HEK293 (cell line): ENCODE measurements at regions not wholly inside any gene's neighbourhood (a gene's known extent, or its start where the extent isn't known, plus 50 kb on each side); places are given as distances from the start of the nearest gene placed in this dataset.

ENCODE experiments used
- CTCF ChIP-seq: fragments of 450-650 bp; formaldehyde crosslinking; IDR thresholded peaks from 2 replicates; pipeline ENCODE4 v1.5.1; 2016; ENCODE audit warnings: missing biosample characterization, missing genetic modification characterization
- ZBTB11 ChIP-seq: fragments of 450-650 bp; formaldehyde crosslinking; conservative IDR thresholded peaks from 2 replicates; pipeline ENCODE4 v1.5.1; 2016; ENCODE audit warnings: low read depth, missing biosample characterization, missing genetic modification characterization
- ZBTB21 ChIP-seq: fragments of 450-650 bp; formaldehyde crosslinking; IDR thresholded peaks from 2 replicates; pipeline ENCODE4 v1.5.1; 2017; ENCODE audit warnings: missing biosample characterization, missing genetic modification characterization
- ZBTB7A ChIP-seq: fragments of 450-650 bp; formaldehyde crosslinking; IDR thresholded peaks from 2 replicates; pipeline ENCODE4 v1.5.1; 2016; ENCODE audit warnings: low read depth, missing biosample characterization, missing genetic modification characterization
- ZNF274 ChIP-seq, 2 experiments: fragments of 200-500 bp in 1 of 2; fragments of 450-650 bp in 1 of 2; sonication (Bioruptor generic) in 1 of 2; formaldehyde crosslinking in 1 of 2; IDR thresholded peaks; 2 replicates each; pipeline versions ENCODE4 v1.5.1 to v1.6.1; 2014 to 2016; ENCODE audit warnings: borderline replicate concordance in 1 of 2, inconsistent platforms in 1 of 2, low read length in 1 of 2, missing biosample characterization in 1 of 2, missing genetic modification characterization in 1 of 2
- ZNF37A ChIP-seq: fragments of 450-650 bp; IDR thresholded peaks from 2 replicates; pipeline ENCODE4 v1.5.1; 2018; ENCODE audit warnings: missing biosample characterization, missing genetic modification characterization
- ZNF585B ChIP-seq: fragments of 450-650 bp; formaldehyde crosslinking; IDR thresholded peaks from 2 replicates; pipeline ENCODE4 v1.5.1; 2016; ENCODE audit warnings: missing biosample characterization, missing genetic modification characterization
- ZNF670 ChIP-seq: fragments of 450-650 bp; formaldehyde crosslinking; IDR thresholded peaks from 2 replicates; pipeline ENCODE4 v1.5.1; 2016; ENCODE audit warnings: missing biosample characterization, missing genetic modification characterization, low read depth

DNA sequence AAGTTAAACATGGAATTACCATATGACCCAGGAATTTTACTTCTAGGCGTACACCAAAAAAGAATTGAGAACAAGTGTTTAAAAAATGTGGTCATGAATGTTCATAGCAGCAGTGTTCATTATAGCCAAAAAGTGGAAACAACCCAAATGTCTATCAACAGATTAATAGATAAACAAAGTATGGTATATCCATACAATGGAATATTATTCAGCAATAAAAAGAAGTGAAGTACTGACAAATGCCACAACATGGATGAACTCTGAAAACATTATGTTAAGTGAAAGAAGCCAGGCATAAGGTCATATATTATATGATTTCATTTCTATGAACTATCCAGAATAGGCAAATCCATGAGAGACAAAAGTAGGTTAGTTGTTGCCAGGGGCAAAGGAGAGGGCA is 141.7 kb upstream of the NAV2 start:
- TF ChIP-seq ZNF37A (tag by site-specific recombination) (no peak), ZNF670 (no peak), ZBTB21 (no peak), ZNF585B (tag by site-specific recombination) (no peak), ZBTB7A (no peak), ZNF274 (IDR thresholded peaks at IDR 0.05; ENCODE audit: low read length) (no peak), ZNF274 (tag by site-specific recombination; IDR thresholded peaks at IDR 0.05; ENCODE audit: borderline replicate concordance) (no peak), ZBTB11 (no peak), CTCF (no peak)
